Body of pancreas (tissue), 4 donors: ENCODE measurements at regions not wholly inside any gene's neighbourhood (a gene's known extent, or its start where the extent isn't known, plus 50 kb on each side); places are given as distances from the start of the nearest gene placed in this dataset.

Experiments
- ATAC-seq: fragments of 150-250 bp; one replicate; pipeline ENCODE4 v1.9.1; 2016
- DNase-seq, 4 donors: peaks; one replicate each; pipeline ENCODE4 v3.0.0-alpha.2; 2019
- H3K27ac ChIP-seq, 4 donors: fragments of 200-600 bp; sonication (generic); 1 replicate in 3 of 4; 2 replicates in 1 of 4; pipeline versions ENCODE4 v1.5.1 to v1.6.1; 2016 to 2019; ENCODE audit warnings: mild to moderate bottlenecking in 1 of 4, mixed read lengths in 1 of 4, moderate library complexity in 1 of 4
- H3K27me3 ChIP-seq, 2 donors: fragments of 200-600 bp; sonication (generic); one replicate each; pipeline ENCODE4 v1.6.0; 2016; ENCODE audit warnings: mild to moderate bottlenecking in 1 of 2
- H3K36me3 ChIP-seq, 2 donors: fragments of 200-600 bp; sonication (generic); replicated peaks in 1 of 2; 2 replicates each; pipeline ENCODE4 v1.5.1; 2016; ENCODE audit warnings: low read depth in 2 of 2; ENCODE audit not compliant: insufficient read depth in 1 of 2
- H3K4me1 ChIP-seq: fragments of 200-600 bp; sonication (generic); one replicate; pipeline ENCODE4 v1.6.0; 2016
- H3K4me3 ChIP-seq, 2 donors: fragments of 200-600 bp; sonication (generic); 1 replicate in 1 of 2; 2 replicates in 1 of 2; pipeline ENCODE4 v1.5.1; 2016 to 2019
- H3K9me3 ChIP-seq, 3 donors: fragments of 200-600 bp; sonication (generic); 1 replicate in 2 of 3; 2 replicates in 1 of 3; pipeline ENCODE4 v1.5.1; 2016
- POLR2A ChIP-seq, 3 donors: fragments of 450-650 bp; IDR thresholded peaks; one replicate each; pipeline ENCODE4 v1.6.1; 2016; ENCODE audit warnings: antibody characterized with exemption in 3 of 3, mild to moderate bottlenecking in 2 of 3
- WGBS, 2 donors: methylation state at CpG; one replicate each; pipeline ENCODE4 v1.1.5; 2017; 5-methylcytosine and 5-hydroxymethylcytosine counted together
- intact Hi-C: fragments of 100-400 bp; cut with DNase I; formaldehyde crosslinking; loops from one replicate; pipeline ENCODE4 v1.15.1; 2023
- TF ChIP-seq, protein P1 (sequence below), 7 experiments: fragments of 450-650 bp in 4 of 7; fragments of 200-600 bp in 3 of 7; sonication (generic) in 3 of 7; IDR thresholded peaks; one replicate each; pipeline ENCODE4 v1.5.1; 2016 to 2019; ENCODE audit warnings: antibody characterized with exemption in 7 of 7

GRCh38 chr2:16950436-16950835 is 284.8 kb upstream of the CYRIA start:
- no peak overlapping the region for H3K27ac ChIP-seq
- no peak for TF ChIP-seq POLR2A (IDR thresholded peaks at IDR 0.05)
- TF ChIP-seq, protein P1, sequence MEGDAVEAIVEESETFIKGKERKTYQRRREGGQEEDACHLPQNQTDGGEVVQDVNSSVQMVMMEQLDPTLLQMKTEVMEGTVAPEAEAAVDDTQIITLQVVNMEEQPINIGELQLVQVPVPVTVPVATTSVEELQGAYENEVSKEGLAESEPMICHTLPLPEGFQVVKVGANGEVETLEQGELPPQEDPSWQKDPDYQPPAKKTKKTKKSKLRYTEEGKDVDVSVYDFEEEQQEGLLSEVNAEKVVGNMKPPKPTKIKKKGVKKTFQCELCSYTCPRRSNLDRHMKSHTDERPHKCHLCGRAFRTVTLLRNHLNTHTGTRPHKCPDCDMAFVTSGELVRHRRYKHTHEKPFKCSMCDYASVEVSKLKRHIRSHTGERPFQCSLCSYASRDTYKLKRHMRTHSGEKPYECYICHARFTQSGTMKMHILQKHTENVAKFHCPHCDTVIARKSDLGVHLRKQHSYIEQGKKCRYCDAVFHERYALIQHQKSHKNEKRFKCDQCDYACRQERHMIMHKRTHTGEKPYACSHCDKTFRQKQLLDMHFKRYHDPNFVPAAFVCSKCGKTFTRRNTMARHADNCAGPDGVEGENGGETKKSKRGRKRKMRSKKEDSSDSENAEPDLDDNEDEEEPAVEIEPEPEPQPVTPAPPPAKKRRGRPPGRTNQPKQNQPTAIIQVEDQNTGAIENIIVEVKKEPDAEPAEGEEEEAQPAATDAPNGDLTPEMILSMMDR (IDR thresholded peaks at IDR 0.05): no peak
- 51 to 52% methylated on average over 2 of the region's 2 CpGs for WGBS, 2 donors
- no peak for DNase-seq
- H3K9me3 ChIP-seq: no peaks in the 10 kb centered on the region
- ATAC-seq: no peak
- no peaks in the 10 kb centered on the region for H3K36me3 ChIP-seq
- intact Hi-C loops: no loop called here
- no peaks in the 10 kb centered on the region for H3K27me3 ChIP-seq
- H3K4me1 ChIP-seq: no peaks in the 10 kb centered on the region
- no peak overlapping the region for H3K4me3 ChIP-seq

DNA sequence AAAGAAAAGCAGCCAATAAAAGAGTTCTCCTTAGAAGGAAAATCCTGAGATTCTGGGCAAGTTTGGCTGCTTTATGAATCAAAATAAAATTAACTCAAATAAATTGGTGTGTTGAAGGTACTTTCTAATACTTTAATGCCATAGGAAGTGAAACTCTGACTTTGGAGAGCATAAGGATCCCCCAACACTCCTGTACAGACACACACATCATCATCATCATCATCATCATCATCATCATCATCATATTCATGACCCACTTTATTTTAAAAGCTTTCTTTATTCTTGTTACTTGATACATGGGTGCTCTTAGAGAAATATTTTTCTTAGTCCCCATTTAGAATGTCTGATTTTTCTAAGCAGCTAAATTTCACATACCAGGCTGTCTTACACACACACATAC is 283.1 kb upstream of the CYRIA start:
- ATAC-seq (no peak), DNase-seq (no peak)
- H3K27me3 ChIP-seq: no peaks in the 10 kb centered on the region
- no peaks in the 10 kb centered on the region for H3K9me3 ChIP-seq
- H3K4me1 ChIP-seq: no peaks in the 10 kb centered on the region
- no peak overlapping the region for H3K4me3 ChIP-seq
- intact Hi-C loops: no loop called here
- no peak for TF ChIP-seq POLR2A (IDR thresholded peaks at IDR 0.05)
- TF ChIP-seq, protein P1 (IDR thresholded peaks at IDR 0.05): no peak
- H3K36me3 ChIP-seq: no peaks in the 10 kb centered on the region
- no peak overlapping the region for H3K27ac ChIP-seq

DNA sequence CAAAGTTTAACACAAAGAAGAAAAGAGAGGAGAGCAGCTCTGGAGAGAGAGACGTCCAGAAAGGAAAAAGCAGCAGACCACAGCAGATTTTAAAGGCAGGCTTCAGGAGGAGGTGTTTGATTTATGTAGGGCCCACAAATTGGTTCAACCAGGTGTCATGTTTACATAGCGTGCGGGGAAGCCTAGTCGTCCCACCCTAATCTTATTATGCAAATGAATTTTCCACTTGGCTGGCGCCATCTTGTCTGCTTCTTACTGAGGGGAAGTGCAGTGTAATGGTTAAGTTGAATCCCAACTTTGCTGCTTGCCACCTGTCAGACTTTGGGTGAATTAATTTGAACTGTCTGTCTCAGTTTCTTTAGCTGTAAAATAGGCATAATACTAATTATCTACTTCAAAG is 282.4 kb upstream of the CYRIA start:
- H3K9me3 ChIP-seq: no peaks in the 10 kb centered on the region
- H3K4me1 ChIP-seq: no peaks in the 10 kb centered on the region
- TF ChIP-seq POLR2A (IDR thresholded peaks at IDR 0.05): no peak
- TF ChIP-seq, protein P1 (IDR thresholded peaks at IDR 0.05): no peak
- H3K36me3 ChIP-seq: no peaks in the 10 kb centered on the region
- H3K27ac ChIP-seq: no peak overlapping the region
- no peak overlapping the region for H3K4me3 ChIP-seq
- no peaks in the 10 kb centered on the region for H3K27me3 ChIP-seq
- WGBS, 2 donors: 62 to 66% methylated on average over 5 of the region's 5 CpGs
- DNase-seq (no peak), ATAC-seq (no peak)
- intact Hi-C loops: no loop called here

GRCh38 chr2:16943279-16943958 is 277.8 kb upstream of the CYRIA start:
- DNase-seq (peak; percentile 23 to 71 (median 50)), ATAC-seq (peak; percentile 65)
- intact Hi-C loops: no loop called here
- H3K9me3 ChIP-seq: no peaks in the 10 kb centered on the region
- H3K36me3 ChIP-seq: no peaks in the 10 kb centered on the region
- 35 to 46% methylated on average over 4 of the region's 4 CpGs for WGBS, 2 donors
- TF ChIP-seq POLR2A (IDR thresholded peaks at IDR 0.05): no peak
- TF ChIP-seq, protein P1 (IDR thresholded peaks at IDR 0.05): no peak
- H3K4me1 ChIP-seq: no peaks in the 10 kb centered on the region
- peak overlapping the region in 1 of 4 donors; percentile 29 for H3K27ac ChIP-seq
- H3K4me3 ChIP-seq: no peak overlapping the region
- no peaks in the 10 kb centered on the region for H3K27me3 ChIP-seq

- ATAC-seq (no peak), DNase-seq (no peak)
- Histone ChIP-seq H3K27ac (no peak overlapping the region), H3K4me1 (no peaks in the 10 kb centered on the region), H3K4me3 (no peak overlapping the region), H3K36me3 (no peaks in the 10 kb centered on the region), H3K27me3 (no peaks in the 10 kb centered on the region), H3K9me3 (no peaks in the 10 kb centered on the region)
- TF ChIP-seq, protein P1 (IDR thresholded peaks at IDR 0.05): no peak
- TF ChIP-seq POLR2A (IDR thresholded peaks at IDR 0.05): no peak
- intact Hi-C loops: no loop called here
- WGBS, 2 donors: 63 to 71% methylated on average over 1 of the region's 1 CpG
Measured at GRCh38 chr2:16940214-16940613, 274.6 kb upstream of the CYRIA start.
